HG02981 (cell line): ENCODE measurements at regions not wholly inside any gene's neighbourhood (a gene's known extent, or its start where the extent isn't known, plus 50 kb on each side); places are given as distances from the start of the nearest gene placed in this dataset.
"Not testable (repeated sequence)": the region's sequence is repeated elsewhere in the genome, so short reads cannot be mapped to it uniquely, and the experiment has no call there.

Experiments
- ATAC-seq: cut with Tn5 transposase; IDR thresholded peaks from one replicate; pipeline ENCODE4 v1.9.1; 2021; ENCODE audit warnings: mild to moderate bottlenecking, moderate library complexity; ENCODE audit not compliant: unreplicated experiment

- ATAC-seq: not testable (repeated sequence)
These were observed 72.1 kb downstream of the OGFRL1 start for GRCh38 chr6:71360556-71361335.

- ATAC-seq: no peak
These were observed 76.4 kb downstream of the OGFRL1 start for GRCh38 chr6:71364889-71365542.

- ATAC-seq: no peak
These were observed 79.1 kb downstream of the OGFRL1 start for GRCh38 chr6:71367756-71368155.

- no peak for ATAC-seq
These were observed 79.7 kb downstream of the OGFRL1 start for GRCh38 chr6:71368284-71368683.

- ATAC-seq: no peak
These were observed 82.9 kb downstream of the OGFRL1 start for GRCh38 chr6:71371559-71371958.

- ATAC-seq: no peak
These were observed 85.3 kb downstream of the OGFRL1 start for GRCh38 chr6:71373943-71374342.

- no peak for ATAC-seq
These were observed 87.1 kb downstream of the OGFRL1 start for GRCh38 chr6:71375676-71376075.

- no peak for ATAC-seq
These were observed 88.2 kb downstream of the OGFRL1 start for GRCh38 chr6:71376830-71377229.

GRCh38 chr6:71383476-71383875, 94.9 kb downstream of the OGFRL1 start:
- ATAC-seq: no peak

GRCh38 chr6:71383901-71384489, 95.4 kb downstream of the OGFRL1 start:
- ATAC-seq: no peak

- ATAC-seq: no peak
These were observed 96.7 kb downstream of the OGFRL1 start for GRCh38 chr6:71385111-71385822.

GRCh38 chr6:71386215-71386614, 97.6 kb downstream of the OGFRL1 start:
- no peak for ATAC-seq

GRCh38 chr6:71387179-71387578, 98.6 kb downstream of the OGFRL1 start:
- ATAC-seq: no peak

- peak; percentile 56 for ATAC-seq
These were observed 99.6 kb downstream of the OGFRL1 start for GRCh38 chr6:71388068-71388744.

GRCh38 chr6:71388856-71389527, 100.4 kb downstream of the OGFRL1 start:
- no peak for ATAC-seq

GRCh38 chr6:71391126-71391525, 102.5 kb downstream of the OGFRL1 start:
- no peak for ATAC-seq

- no peak for ATAC-seq
These were observed 103.7 kb downstream of the OGFRL1 start for GRCh38 chr6:71392276-71392675.

GRCh38 chr6:71393471-71393870, 104.9 kb downstream of the OGFRL1 start:
- ATAC-seq: no peak

GRCh38 chr6:71393981-71394432, 105.4 kb downstream of the OGFRL1 start:
- ATAC-seq: no peak

GRCh38 chr6:71394926-71395325, 106.3 kb downstream of the OGFRL1 start:
- no peak for ATAC-seq
